Retinal pigment epithelial cell (primary cell): ENCODE measurements at regions not wholly inside any gene's neighbourhood (a gene's known extent, or its start where the extent isn't known, plus 50 kb on each side); places are given as distances from the start of the nearest gene placed in this dataset.

ENCODE experiments used
- DNase-seq: peaks from one replicate; pipeline ENCODE4 v3.0.0-alpha.2; 2010; ENCODE audit warnings: low read depth
- H3K4me3 ChIP-seq: 2 replicates; pipeline ENCODE4 v1.5.1; 2011; ENCODE audit warnings: mild to moderate bottlenecking, low read length, control low read depth, moderate library complexity
- CTCF ChIP-seq: conservative IDR thresholded peaks from 2 replicates; pipeline ENCODE4 v1.5.1; 2011; ENCODE audit warnings: low read depth, low read length, control low read depth, inconsistent platforms

- TF ChIP-seq CTCF = no peak
- H3K4me3 ChIP-seq = no peak overlapping the region
- no peak for DNase-seq
Measured at GRCh38 chr6:163720460-163721235, 306.1 kb downstream of the QKI start.

GRCh38 chr6:163720005-163720404 is 305.5 kb downstream of the QKI start:
- no peak for TF ChIP-seq CTCF
- H3K4me3 ChIP-seq = no peak overlapping the region
- DNase-seq = no peak

GRCh38 chr6:163719028-163719742 is 304.7 kb downstream of the QKI start:
- TF ChIP-seq CTCF = no peak
- no peak for DNase-seq
- no peak overlapping the region for H3K4me3 ChIP-seq

- no peak overlapping the region for H3K4me3 ChIP-seq
- no peak for TF ChIP-seq CTCF
- DNase-seq = no peak
Measured at GRCh38 chr6:163718537-163718936, 304.0 kb downstream of the QKI start.

GRCh38 chr6:163717106-163717764 is 302.7 kb downstream of the QKI start:
- H3K4me3 ChIP-seq = no peak overlapping the region
- no peak for TF ChIP-seq CTCF
- no peak for DNase-seq

GRCh38 chr6:163716690-163717089 is 302.2 kb downstream of the QKI start:
- no peak overlapping the region for H3K4me3 ChIP-seq
- TF ChIP-seq CTCF = no peak
- no peak for DNase-seq
